Epithelial cell of proximal tubule (primary cell): ENCODE measurements at regions not wholly inside any gene's neighbourhood (a gene's known extent, or its start where the extent isn't known, plus 50 kb on each side); places are given as distances from the start of the nearest gene placed in this dataset.

Source experiments
- DNase-seq: peaks from one replicate; pipeline ENCODE4 v3.0.0-alpha.2; 2011; ENCODE audit warnings: low read depth
- H3K4me3 ChIP-seq: 2 replicates; pipeline ENCODE4 v1.5.1; 2011; ENCODE audit warnings: low read depth, mild to moderate bottlenecking, low read length
- CTCF ChIP-seq: conservative IDR thresholded peaks from 2 replicates; pipeline ENCODE4 v1.5.1; 2012; ENCODE audit warnings: low read depth, mild to moderate bottlenecking, low read length

DNA sequence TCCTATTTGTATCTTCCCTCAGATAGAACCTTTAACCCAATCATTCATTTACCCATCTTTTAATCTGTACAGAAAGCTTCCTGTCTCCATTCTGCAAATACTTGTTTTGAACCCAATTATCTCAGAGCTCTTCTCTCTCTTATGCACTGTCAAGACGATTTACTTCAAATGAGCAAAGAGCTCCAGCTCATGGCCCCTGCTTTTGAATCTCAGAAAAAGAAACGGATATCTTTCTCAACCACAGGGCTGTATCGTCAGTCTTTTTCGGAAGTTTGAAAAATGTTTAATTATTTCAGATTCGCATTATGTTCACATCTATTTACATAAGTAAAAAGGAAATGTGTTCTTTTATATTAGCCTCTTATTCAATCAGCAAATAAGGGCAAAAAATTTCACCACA lies 322.7 kb upstream of the NBEA start:
- no peak for TF ChIP-seq CTCF
- no peak for DNase-seq
- H3K4me3 ChIP-seq = no peak overlapping the region

DNA sequence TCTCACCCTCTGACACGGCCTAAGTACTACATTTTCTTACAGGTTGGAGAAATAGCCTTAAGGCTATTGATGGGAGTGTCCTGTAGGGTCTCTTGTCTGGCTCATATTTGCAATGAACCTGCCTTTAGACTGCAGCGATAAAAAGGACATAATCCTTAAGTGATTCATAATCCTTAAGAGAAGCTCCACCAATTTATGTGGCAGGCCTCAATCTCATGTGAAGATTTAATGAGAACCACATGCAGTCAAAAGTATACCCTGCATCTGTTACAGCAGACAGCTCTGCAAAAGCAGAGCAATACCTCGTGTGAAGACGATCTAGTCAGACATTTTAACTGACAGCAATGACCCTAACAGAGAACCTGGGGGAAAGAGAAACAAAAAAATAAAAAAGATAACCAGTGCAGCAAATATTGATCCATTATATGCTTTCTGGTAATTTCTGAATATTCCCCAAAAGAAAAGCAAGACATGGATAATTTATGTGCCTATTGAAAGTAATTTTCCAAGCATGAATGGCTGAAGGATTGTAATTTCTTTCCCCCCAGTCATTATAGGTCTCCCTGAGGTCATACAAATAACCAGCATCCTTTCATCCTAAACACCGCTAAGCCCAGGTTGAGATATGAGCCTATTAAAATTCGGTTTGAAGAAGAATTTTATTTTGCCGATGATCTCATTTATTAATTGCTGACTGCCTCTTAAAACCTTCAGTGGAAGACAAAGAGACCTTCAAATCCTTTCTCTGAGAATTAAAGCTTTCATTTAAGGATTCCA lies 321.8 kb upstream of the NBEA start:
- H3K4me3 ChIP-seq = no peak overlapping the region
- DNase-seq = no peak
- TF ChIP-seq CTCF = no peak

DNA sequence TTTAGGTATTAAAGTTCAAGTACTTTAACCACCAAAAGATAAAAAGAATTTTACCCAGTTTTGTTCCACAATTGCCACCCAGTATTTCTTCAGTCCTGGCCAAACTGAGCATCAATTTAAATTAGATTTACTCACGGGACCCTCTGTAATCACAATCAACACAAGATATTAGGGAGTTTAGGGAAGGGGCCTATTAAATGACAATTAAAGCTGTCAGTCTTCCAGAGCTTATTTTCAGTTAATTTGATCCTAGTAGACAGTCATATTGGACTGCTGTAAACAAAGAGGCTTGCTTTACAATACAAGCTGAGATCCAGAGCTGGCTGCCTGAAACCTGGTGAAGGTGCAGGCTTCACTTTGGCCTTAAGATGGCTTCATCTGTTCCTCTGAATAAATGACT lies 321.2 kb upstream of the NBEA start:
- DNase-seq = no peak
- no peak overlapping the region for H3K4me3 ChIP-seq
- no peak for TF ChIP-seq CTCF

DNA sequence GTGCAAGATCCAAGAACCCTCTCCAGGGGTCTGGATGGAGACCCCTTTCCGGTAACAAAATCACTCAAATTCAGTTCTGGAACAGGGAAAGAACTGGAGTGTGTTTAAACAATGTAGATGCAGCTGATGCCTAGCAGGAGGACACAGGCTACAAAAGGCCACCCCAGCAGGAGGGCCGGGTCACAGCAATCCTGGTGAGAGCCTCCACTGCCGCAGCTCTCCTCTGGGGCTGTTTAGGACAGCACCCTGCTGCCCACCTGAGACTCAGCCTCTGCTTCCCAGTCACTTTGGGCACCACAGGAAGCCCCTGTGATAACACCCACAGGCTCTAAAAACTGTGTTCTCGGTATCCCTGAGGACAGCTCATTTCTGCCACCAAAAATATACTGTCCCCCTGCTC lies 318.7 kb upstream of the NBEA start:
- no peak for TF ChIP-seq CTCF
- no peak for DNase-seq
- no peak overlapping the region for H3K4me3 ChIP-seq

DNA sequence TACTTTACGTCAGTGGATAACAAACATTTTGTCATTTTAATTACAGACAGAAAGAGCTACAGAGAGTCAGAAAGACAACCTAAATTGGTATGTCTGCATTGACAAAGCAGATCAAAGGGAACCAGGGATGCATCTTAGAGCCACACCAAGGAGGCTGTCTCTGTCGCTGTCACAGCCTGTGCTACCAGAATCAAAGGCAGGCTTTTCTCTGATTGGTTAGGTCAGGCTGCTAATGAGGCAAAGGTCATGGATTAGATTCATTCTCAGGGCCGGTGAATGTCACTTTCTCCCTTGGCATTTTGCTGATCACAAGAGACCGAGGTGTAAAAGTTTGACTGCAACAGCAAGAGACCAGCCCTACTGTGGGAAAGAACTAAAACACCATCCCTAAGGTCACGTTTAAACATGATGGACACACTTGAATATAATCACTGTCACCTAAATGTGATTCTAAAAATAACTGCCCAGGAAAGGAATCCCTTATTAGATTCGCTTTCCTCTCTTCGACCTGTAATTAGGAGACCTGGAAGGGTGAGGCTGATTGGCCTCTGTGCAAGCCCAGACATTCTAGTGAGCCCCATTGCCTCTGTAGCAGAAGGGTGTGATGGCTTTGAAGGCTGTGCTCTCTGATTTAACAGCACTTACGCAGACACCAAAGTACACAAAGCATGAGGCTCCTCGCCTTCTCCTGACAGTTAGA lies 314.4 kb upstream of the NBEA start:
- no peak for TF ChIP-seq CTCF
- DNase-seq = no peak
- H3K4me3 ChIP-seq = no peak overlapping the region

- no peak overlapping the region for H3K4me3 ChIP-seq
- no peak for TF ChIP-seq CTCF
- DNase-seq = no peak
Observed at GRCh38 chr13:34628209-34628682, 313.8 kb upstream of the NBEA start.
